Prostate gland (tissue), 2 donors: ENCODE measurements at regions not wholly inside any gene's neighbourhood (a gene's known extent, or its start where the extent isn't known, plus 50 kb on each side); places are given as distances from the start of the nearest gene placed in this dataset.

ENCODE experiments used
- CTCF ChIP-seq, 4 experiments: fragments of 200-600 bp in 2 of 4; fragments of 450-650 bp in 2 of 4; sonication (generic) in 2 of 4; IDR thresholded peaks; 1 replicate in 3 of 4; 2 replicates in 1 of 4; pipeline ENCODE4 v1.5.1; 2016 to 2019; ENCODE audit warnings: antibody characterized with exemption in 4 of 4, mild to moderate bottlenecking in 2 of 4, moderate library complexity in 2 of 4
- POLR2A ChIP-seq: fragments of 450-650 bp; IDR thresholded peaks from one replicate; pipeline ENCODE4 v1.6.1; 2016; ENCODE audit warnings: antibody characterized with exemption, mild to moderate bottlenecking
- POLR2AphosphoS5 ChIP-seq: sonication (generic); formaldehyde crosslinking; IDR thresholded peaks from one replicate; pipeline ENCODE4 v1.6.1; 2017; ENCODE audit warnings: antibody characterized with exemption

- TF ChIP-seq POLR2AphosphoS5 = no peak
- TF ChIP-seq CTCF (IDR thresholded peaks at IDR 0.05) = no peak
- TF ChIP-seq POLR2A = no peak
Observed at GRCh38 chr3:71900057-71900456, 115.1 kb upstream of the PROK2 start.
